Endothelial cell of umbilical vein (primary cell): ENCODE measurements at regions not wholly inside any gene's neighbourhood (a gene's known extent, or its start where the extent isn't known, plus 50 kb on each side); places are given as distances from the start of the nearest gene placed in this dataset.

Experiments
- CTCF ChIP-seq, 2 donors: IDR thresholded peaks; 1 replicate in 1 of 2; 2 replicates in 1 of 2; pipeline ENCODE4 v1.5.1; 2011; ENCODE audit warnings: low read length in 2 of 2, mild to moderate bottlenecking in 2 of 2, moderate library complexity in 2 of 2, control low read depth in 1 of 2, inconsistent platforms in 1 of 2, low read depth in 1 of 2; ENCODE audit not compliant: insufficient read depth in 1 of 2; ENCODE audit errors: extremely low read depth in 1 of 2
- EZH2 ChIP-seq: IDR thresholded peaks from 2 replicates; pipeline ENCODE4 v1.6.1; 2012; ENCODE audit warnings: borderline replicate concordance, low read depth, mild to moderate bottlenecking, moderate library complexity, low read length, inconsistent platforms; ENCODE audit not compliant: severe bottlenecking
- FOS ChIP-seq: IDR thresholded peaks from 2 replicates; pipeline ENCODE4 v1.6.1; 2011; ENCODE audit warnings: mild to moderate bottlenecking, low read length, moderate library complexity, borderline replicate concordance; ENCODE audit not compliant: insufficient read depth
- JUN ChIP-seq: IDR thresholded peaks from 2 replicates; pipeline ENCODE4 v1.6.1; 2011; ENCODE audit warnings: borderline replicate concordance, low read depth; ENCODE audit not compliant: insufficient read length, insufficient read depth
- MYC ChIP-seq: IDR thresholded peaks from one replicate; pipeline ENCODE4 v1.6.1; 2011; ENCODE audit warnings: mild to moderate bottlenecking, low read depth, low read length
- POLR2A ChIP-seq: IDR thresholded peaks from 2 replicates; pipeline ENCODE4 v1.6.1; 2012; ENCODE audit warnings: low read depth, mild to moderate bottlenecking, control low read depth, low read length
- POLR2AphosphoS5 ChIP-seq: IDR thresholded peaks from 2 replicates; pipeline ENCODE4 v1.6.1; 2012; ENCODE audit warnings: low read depth, mild to moderate bottlenecking, control low read depth, low read length, moderate library complexity; ENCODE audit not compliant: insufficient read depth
- TF ChIP-seq, protein P1 (sequence below): IDR thresholded peaks from 2 replicates; pipeline ENCODE4 v1.6.1; 2011; ENCODE audit not compliant: insufficient read depth, insufficient read length

DNA sequence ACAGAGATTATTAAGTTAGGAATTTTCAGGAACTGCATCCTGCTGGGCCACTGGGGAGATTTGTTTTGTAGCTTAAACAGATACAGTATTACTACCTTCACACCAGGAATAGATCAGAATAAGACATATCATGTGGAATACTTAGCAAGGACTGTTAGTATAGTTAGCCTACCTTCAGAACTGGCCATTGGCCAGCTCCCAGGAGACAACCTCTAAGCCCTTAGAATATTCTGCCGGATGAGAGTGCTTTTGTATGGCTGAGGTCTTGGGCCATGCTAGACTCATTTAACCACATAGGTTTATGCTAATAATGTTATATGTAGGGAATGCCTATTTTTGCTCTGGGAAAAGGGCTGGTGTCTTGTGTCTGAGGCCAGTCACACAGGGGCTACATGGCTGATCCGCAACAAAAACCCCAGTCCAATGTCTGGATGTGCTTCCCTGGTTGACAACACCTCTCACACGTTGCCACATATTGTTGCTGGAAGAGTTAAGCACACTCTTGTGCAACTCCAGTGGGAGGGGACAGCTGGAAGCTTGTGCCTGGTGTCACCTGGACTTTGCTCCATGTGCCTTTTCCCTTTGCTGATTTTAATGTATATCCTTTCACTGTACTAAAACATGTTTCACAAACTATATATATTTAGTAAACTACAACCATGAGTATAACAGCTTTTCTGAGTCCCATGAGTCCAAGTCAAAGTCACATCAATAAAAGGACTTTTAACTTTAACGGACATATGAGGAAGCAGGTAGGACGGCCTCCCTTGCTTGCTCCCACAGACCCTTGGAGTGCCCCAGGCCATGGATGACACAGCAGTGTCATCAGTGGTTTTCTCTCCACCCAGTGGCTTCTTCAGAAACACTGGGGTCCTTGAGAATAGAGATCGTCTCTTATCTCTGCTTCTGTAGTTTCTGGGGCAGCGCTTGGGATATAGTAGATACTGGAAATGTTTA lies 118.0 kb upstream of the C3orf80 start:
- TF ChIP-seq, protein P1, sequence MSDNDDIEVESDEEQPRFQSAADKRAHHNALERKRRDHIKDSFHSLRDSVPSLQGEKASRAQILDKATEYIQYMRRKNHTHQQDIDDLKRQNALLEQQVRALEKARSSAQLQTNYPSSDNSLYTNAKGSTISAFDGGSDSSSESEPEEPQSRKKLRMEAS: no peak
- no peak for TF ChIP-seq CTCF (IDR thresholded peaks at IDR 0.05; ENCODE audit: extremely low read depth in 1 of 2, insufficient read depth in 1 of 2, low read depth in 1 of 2, low read length in 2 of 2)
- TF ChIP-seq POLR2A: no peak
- TF ChIP-seq EZH2: no peak
- TF ChIP-seq JUN: no peak
- no peak for TF ChIP-seq FOS
- TF ChIP-seq MYC: no peak
- TF ChIP-seq POLR2AphosphoS5: no peak
